ENCODE measurements at regions not wholly inside any gene's neighbourhood (a gene's known extent, or its start where the extent isn't known, plus 50 kb on each side); places are given as distances from the start of the nearest gene placed in this dataset.

- TF ChIP-seq POLR2A (IDR thresholded peaks at IDR 0.05; ENCODE audit: low read depth, low read length) = no peak
- DNase-seq (ENCODE audit: insufficient read length, low spot score) (no peak), FAIRE-seq (no peak)
Observed at GRCh38 chr6:114537977-114538376, 195.2 kb upstream of the HS3ST5 start.

- FAIRE-seq (no peak), DNase-seq (ENCODE audit: insufficient read length, low spot score) (no peak)
Observed at GRCh38 chr6:114534813-114535212, 192.0 kb upstream of the HS3ST5 start.

GRCh38 chr6:114524081-114524480, 181.3 kb upstream of the HS3ST5 start:
- DNase-seq (ENCODE audit: insufficient read length, low spot score) (no peak), FAIRE-seq (no peak)
- no peak for TF ChIP-seq POLR2A (IDR thresholded peaks at IDR 0.05; ENCODE audit: low read depth, low read length)

More at GRCh38 chr6:114534813-114535212, 192.0 kb upstream of the HS3ST5 start:
- no peak for TF ChIP-seq POLR2A (IDR thresholded peaks at IDR 0.05; ENCODE audit: low read depth, low read length)

GRCh38 chr6:114523508-114523907, 180.7 kb upstream of the HS3ST5 start:
- DNase-seq (ENCODE audit: insufficient read length, low spot score) (no peak), FAIRE-seq (no peak)
- no peak for TF ChIP-seq POLR2A (IDR thresholded peaks at IDR 0.05; ENCODE audit: low read depth, low read length)

GRCh38 chr6:114521926-114522325, 179.1 kb upstream of the HS3ST5 start:
- no peak for TF ChIP-seq POLR2A (IDR thresholded peaks at IDR 0.05; ENCODE audit: low read depth, low read length)
- FAIRE-seq (no peak), DNase-seq (ENCODE audit: insufficient read length, low spot score) (no peak)

- FAIRE-seq = no peak
- TF ChIP-seq POLR2A (IDR thresholded peaks at IDR 0.05; ENCODE audit: low read depth, low read length) = no peak
- DNase-seq (ENCODE audit: insufficient read length, low spot score) = no peak
Observed at GRCh38 chr6:114520976-114521375, 178.2 kb upstream of the HS3ST5 start.

GRCh38 chr6:114514170-114514569, 171.3 kb upstream of the HS3ST5 start:
- FAIRE-seq (no peak), DNase-seq (ENCODE audit: insufficient read length, low spot score) (no peak)
- no peak for TF ChIP-seq POLR2A (IDR thresholded peaks at IDR 0.05; ENCODE audit: low read depth, low read length)

- DNase-seq (ENCODE audit: insufficient read length, low spot score) = no peak
- FAIRE-seq = no peak
- TF ChIP-seq POLR2A (IDR thresholded peaks at IDR 0.05; ENCODE audit: low read depth, low read length) = no peak
Observed at GRCh38 chr6:114471450-114471849, 128.6 kb upstream of the HS3ST5 start.

GRCh38 chr6:114467931-114468330, 125.1 kb upstream of the HS3ST5 start:
- DNase-seq (ENCODE audit: insufficient read length, low spot score) (no peak), FAIRE-seq (no peak)
- no peak for TF ChIP-seq POLR2A (IDR thresholded peaks at IDR 0.05; ENCODE audit: low read depth, low read length)

- DNase-seq (ENCODE audit: insufficient read length, low spot score) (no peak), FAIRE-seq (no peak)
- TF ChIP-seq POLR2A (IDR thresholded peaks at IDR 0.05; ENCODE audit: low read depth, low read length) = no peak
Observed at GRCh38 chr6:114465511-114465910, 122.7 kb upstream of the HS3ST5 start.

- no peak for TF ChIP-seq POLR2A (IDR thresholded peaks at IDR 0.05; ENCODE audit: low read depth, low read length)
- FAIRE-seq = no peak
Observed at GRCh38 chr6:114453737-114454276, 111.0 kb upstream of the HS3ST5 start.

GRCh38 chr6:114452785-114453401, 110.1 kb upstream of the HS3ST5 start:
- no peak for TF ChIP-seq POLR2A (IDR thresholded peaks at IDR 0.05; ENCODE audit: low read depth, low read length)
- FAIRE-seq (no peak), DNase-seq (ENCODE audit: insufficient read length, low spot score) (no peak)

More at GRCh38 chr6:114453737-114454276, 111.0 kb upstream of the HS3ST5 start:
- no peak for DNase-seq (ENCODE audit: insufficient read length, low spot score)

GRCh38 chr6:114450631-114451030, 107.8 kb upstream of the HS3ST5 start:
- TF ChIP-seq POLR2A (IDR thresholded peaks at IDR 0.05; ENCODE audit: low read depth, low read length) = no peak
- FAIRE-seq (no peak), DNase-seq (ENCODE audit: insufficient read length, low spot score) (no peak)

- DNase-seq (ENCODE audit: insufficient read length, low spot score) (no peak), FAIRE-seq (no peak)
- TF ChIP-seq POLR2A (IDR thresholded peaks at IDR 0.05; ENCODE audit: low read depth, low read length) = no peak
Observed at GRCh38 chr6:114449659-114450058, 106.8 kb upstream of the HS3ST5 start.

- no peak for FAIRE-seq
Observed at GRCh38 chr6:114446342-114446741, 103.5 kb upstream of the HS3ST5 start.

More at GRCh38 chr6:114446342-114446741, 103.5 kb upstream of the HS3ST5 start:
- no peak for DNase-seq (ENCODE audit: insufficient read length, low spot score)
- TF ChIP-seq POLR2A (IDR thresholded peaks at IDR 0.05; ENCODE audit: low read depth, low read length) = no peak
